HG03457 (cell line): ENCODE measurements at regions not wholly inside any gene's neighbourhood (a gene's known extent, or its start where the extent isn't known, plus 50 kb on each side); places are given as distances from the start of the nearest gene placed in this dataset.

Experiments used
- ATAC-seq: cut with Tn5 transposase; IDR thresholded peaks from one replicate; pipeline ENCODE4 v1.9.1; 2021; ENCODE audit warnings: moderate number of reproducible peaks; ENCODE audit not compliant: unreplicated experiment

DNA sequence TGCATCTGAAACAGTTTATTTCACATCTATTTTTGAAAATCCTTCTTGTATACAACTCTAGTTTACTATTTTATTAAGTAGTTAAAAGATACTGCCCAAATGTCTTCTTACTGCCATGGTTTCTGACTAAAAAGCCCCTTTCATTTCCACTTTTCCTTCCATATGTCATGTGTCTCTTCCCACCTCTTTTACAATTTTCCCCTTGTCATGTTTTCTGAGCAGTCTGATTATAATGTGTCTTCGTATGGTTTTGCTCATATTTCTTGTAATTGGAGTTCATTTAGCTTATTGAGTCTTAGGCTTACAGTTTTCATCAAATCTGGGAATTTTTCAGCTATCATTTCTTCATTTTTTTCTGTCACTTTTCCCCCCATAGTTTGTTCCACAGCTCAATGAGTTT is 813.9 kb upstream of the GYPC start:
- no peak for ATAC-seq

DNA sequence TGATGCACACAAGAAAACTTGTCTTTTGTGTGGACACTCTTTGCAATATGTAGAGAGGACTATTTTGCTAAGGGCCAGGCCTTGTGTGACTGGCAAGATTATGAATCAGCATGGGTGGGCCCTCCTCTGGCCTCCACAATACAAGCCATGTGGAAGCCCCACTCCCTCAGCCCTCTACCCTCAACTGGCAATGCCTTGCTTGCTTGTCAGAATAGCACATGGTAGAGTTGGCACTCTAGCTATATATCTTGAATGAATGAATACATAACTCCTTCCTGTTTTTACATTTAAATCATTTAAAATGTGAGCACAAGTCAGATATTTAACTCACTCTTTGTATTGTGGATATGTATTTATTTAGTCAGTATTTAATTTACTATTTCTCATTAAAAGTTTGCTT is 805.4 kb upstream of the GYPC start:
- no peak for ATAC-seq

DNA sequence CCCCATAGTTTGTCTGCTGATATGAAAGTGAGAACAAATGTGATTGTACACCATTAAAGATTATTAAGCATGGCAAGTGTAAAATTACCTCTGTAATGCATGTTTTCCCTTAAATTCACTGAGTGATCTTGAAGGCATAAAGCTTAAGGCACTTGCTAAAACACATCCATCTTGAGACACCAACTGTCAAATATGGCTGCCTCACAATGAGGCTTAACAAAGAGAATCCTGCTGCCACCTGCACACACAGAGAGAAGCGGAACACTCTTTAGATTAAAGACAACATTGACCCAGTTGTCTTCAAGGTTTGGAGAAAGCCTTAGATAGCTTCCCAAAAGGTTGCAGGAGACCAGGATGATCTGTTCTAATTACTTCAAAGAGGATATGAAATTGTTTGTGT is 803.6 kb upstream of the GYPC start:
- ATAC-seq = no peak

DNA sequence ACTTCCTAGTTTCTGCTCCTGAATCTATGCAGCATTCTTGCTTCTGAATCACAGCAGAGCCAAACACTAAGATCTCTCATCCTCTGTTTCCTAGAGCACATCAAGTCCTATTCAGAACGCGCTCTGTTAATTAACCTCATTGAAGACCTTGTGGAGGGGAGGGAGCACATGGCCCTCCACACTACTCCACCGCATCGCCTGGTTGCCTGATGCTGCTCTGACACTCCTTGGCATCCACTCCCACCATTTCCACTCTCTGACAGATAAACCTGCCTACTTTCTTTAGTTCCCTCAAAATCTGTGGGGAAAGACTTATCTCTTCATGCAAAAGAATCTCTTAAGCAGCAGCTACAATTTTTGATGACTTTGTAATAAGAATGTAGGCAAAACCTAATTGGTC is 802.3 kb upstream of the GYPC start:
- ATAC-seq = no peak

DNA sequence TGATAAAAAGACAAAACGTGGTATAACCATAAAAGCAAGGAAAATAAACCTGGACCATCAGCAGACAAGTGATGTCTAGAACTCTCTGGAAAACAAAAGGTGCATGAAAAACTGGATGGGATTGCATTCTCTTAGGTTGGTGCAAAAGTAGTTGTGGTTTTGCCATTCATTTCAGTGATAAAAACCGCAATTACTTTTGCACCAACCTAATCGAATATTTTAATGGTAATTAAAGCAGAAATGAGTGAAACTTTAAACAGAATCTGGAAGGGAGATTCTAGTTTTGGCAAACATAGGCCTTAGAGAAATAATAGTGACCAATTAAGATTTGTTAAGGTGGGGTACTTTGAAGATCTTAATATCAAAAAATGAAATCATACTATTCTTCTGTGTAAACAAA is 800.8 kb upstream of the GYPC start:
- ATAC-seq = no peak

DNA sequence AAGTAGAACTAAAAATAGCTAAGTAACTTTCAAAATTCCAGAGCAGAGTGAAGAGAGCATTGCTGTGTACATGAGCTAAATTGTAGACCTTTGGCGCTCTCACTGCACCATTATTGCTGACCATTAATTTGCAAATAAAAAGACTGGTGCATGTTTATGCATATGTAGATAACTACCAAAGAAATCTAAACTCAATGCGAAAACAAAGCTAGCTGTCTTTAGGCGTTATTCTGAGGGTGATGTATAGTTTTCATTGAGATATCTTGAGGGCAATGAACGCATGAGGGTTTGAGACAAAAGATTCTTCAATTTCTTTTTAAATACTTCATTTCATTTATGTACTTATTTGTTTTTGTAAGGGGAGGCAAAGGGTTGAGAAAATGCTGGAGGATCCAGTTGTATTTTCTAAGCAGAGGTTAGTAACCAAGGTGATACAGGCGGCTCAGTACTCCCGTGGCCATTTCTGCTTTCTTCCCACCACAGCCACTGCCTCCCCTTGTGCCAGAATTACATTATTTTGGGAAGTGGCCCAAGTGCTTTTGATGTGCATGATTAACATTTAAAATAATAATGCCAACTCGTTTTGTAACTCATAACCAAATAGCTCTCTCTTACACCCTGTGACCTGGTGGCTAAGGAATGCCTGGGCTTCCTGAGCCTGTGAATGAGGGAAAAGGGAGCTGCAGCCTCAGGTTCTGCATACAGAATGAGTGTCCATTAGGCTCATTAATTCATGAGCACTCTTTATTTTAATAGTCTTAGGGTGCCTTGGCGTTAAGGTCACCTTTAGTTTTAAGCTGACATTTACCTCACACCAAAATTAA is 797.8 kb upstream of the GYPC start:
- ATAC-seq = no peak

DNA sequence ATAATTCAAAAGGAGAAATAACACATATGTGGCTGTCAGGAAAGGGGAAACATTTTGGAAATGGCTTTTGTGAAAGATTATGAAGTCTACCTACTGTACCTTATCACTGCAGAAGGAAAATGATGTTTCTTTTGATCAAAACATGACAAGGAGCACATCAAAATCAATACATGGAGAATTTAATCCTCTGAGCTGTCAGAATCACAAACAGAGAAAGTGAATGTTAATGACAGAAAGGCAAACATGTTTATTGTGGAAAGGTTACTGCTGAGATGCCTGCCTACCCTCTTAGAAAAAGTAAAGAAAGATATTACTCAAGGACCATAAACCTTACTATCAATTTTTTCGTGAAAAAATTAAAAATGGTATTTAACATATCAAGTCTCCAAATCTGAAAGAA is 794.5 kb upstream of the GYPC start:
- ATAC-seq = no peak

DNA sequence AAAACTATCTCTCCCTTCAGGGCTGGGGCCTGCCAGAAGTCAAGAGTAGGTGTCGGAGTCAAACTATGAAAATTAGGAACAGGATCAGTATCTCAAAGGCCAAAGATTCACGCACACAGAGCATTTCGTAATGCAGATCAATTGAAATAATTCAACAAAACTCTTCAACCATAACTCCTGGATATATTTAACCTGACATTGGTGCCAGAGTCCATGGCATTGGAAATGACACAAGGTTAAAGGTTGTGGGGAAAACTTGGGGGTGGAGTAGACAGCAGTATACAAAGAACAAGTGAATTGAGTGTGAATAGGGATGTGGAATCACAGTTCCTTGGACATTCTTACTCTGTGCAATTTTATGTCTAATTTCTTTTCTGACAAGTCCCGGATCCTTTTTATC is 788.0 kb upstream of the GYPC start:
- ATAC-seq = no peak

DNA sequence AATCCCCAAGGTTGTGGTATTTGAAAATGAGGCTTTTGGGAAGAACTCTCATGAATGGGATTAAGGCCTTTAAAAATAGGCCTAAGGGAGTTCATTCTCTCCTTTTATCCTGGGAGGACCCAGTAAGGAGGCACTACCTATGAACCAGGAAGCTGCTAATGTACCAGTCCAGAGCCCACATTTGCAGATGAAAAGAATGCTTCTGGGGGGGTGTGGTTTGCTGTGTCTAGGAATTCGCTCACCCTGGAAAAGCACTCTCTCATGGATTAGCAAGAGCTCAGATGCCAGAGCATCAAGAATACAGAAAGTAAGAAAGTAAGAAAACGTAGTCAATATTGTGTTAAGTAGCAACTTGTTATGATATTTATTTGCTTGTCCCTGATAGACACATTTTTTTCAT is 785.7 kb upstream of the GYPC start:
- ATAC-seq = no peak

DNA sequence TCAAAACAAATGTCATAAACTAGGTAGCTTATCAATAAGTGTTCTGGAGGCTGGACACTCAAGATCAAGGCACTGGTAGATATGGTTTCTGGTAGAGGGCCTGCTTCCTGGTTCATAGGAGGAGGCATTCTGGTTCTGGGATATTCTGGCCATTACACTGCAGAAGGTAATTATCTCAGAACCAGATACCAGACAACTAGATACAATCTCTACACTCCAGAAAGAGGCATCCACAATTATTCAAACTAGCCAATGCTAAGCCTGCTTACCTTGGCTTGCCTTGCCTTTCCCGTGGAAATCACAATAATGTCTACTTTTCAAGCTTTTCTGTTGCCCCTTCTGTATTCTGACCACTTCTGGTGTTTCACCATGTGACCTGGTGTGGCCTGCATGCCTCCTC is 785.2 kb upstream of the GYPC start:
- ATAC-seq = no peak

DNA sequence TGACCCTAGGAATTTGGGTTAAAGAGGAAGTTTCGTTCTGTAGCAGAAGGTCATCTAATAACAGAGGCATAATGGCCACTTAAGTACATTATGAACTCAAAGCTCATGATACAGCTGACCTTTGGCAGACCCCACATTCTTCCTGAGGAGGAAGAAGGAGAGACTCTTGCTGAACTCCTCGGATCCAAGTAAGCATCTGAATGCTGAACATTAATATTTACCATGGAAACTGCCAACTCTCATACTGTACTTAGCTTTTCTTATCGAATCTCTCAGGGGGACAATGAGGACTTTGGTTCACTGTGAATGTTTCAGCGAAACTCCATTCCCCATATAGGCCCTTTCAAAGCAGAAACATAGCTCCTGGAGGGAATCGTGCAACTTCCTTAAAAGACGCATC is 781.4 kb upstream of the GYPC start:
- no peak for ATAC-seq

DNA sequence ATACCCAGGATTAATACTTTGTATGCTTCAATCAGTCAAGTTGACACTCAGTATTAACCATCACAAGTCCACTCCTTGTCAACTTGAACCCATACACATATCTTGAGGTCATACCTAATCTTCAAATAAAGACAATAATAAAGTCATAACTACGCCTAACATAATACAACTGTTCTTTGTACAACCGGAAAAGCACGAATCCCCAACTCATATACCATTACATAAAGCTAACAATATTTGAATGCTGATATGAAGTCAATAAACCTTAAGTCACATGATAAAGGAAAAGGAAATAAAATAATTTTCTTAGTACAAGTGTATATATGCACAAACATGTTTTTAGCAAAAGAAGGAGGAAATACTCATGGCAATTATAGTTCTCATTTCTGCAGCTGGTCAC is 770.6 kb upstream of the GYPC start:
- no peak for ATAC-seq

DNA sequence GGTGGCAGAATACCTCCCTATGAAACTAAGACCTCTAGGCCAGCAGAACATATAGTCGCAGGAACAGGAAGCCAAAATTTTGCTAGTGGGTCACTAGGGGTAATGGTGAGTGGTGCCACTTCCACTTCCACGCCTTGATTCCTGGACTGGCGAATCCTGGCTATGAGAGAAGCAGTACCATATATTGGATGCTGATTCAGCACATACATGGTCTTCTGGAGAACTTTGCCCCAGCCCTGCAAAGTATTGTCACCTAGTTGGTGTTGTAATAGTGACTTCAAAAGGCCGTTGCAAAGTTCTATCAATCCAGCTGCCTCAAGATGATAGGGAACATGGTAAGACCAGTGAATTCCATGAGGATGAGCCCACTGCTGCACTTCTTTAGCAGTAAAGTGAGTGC is 769.8 kb upstream of the GYPC start:
- no peak for ATAC-seq

DNA sequence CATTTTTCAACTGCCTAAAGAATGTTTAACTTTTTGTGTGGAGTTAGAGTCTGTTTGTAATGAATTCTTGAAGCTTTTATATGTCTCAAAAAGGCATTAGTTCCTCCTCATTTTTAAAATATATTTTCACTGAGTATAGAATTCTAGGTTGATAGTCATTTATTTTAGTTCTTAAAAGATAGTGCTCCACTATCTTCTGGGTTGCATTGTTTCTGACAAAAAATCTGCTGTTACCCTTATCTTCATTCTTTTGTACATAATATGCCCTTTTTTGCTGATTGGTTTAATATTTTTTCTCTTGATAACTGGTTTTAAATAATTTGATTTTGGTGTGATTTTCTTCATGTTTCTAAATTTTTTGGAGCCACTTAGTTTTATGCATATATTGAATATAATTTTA is 754.7 kb upstream of the GYPC start:
- no peak for ATAC-seq

DNA sequence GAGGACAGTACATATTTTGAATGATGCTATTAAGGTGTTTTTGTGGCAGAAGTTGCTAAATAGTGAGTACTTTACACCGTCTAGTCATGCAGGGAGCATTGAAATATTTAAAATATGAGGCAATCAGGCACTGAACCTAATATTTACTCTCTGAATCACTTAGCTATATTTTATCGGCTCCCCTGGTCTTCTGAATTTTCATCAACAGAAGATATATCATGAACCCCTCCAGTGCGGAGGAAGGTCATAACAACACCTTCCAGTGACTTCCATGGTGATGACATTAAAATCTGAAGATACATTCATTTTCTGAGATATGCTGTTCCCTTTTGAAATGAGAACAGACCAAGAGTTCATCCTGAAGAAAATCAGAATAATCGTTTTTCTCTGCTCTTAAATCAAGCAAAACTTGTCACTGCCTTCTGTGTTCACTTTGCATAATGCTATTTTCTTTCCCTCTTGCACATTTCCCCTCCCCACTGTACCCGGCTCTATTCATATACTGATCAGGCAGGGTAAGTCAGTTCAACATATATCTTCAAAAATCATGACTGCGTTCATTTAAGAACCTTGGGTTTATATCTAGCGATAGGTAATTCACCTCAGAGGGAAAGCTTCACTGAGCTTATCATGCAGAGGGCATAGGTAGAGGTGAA is 729.9 kb upstream of the GYPC start:
- ATAC-seq = no peak

DNA sequence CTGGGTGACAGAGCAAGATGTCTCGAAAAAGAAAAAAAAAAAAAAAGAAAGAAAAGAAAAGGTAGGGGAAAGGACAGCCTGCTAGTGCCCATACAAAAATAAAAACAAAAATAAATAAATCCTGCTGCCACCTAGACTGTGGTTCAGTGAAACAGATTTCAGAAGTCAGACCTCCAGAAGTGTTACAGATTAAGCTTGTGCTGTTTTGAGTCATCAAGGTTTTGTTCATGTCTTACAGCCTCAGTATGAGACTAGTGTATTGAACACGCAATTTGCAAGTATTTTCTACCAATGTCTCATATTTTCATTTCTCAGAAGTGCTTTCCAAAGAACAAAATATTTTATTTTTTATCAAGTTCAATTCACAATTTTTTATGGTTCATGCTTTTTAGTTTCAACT is 720.4 kb upstream of the GYPC start:
- ATAC-seq = no peak

DNA sequence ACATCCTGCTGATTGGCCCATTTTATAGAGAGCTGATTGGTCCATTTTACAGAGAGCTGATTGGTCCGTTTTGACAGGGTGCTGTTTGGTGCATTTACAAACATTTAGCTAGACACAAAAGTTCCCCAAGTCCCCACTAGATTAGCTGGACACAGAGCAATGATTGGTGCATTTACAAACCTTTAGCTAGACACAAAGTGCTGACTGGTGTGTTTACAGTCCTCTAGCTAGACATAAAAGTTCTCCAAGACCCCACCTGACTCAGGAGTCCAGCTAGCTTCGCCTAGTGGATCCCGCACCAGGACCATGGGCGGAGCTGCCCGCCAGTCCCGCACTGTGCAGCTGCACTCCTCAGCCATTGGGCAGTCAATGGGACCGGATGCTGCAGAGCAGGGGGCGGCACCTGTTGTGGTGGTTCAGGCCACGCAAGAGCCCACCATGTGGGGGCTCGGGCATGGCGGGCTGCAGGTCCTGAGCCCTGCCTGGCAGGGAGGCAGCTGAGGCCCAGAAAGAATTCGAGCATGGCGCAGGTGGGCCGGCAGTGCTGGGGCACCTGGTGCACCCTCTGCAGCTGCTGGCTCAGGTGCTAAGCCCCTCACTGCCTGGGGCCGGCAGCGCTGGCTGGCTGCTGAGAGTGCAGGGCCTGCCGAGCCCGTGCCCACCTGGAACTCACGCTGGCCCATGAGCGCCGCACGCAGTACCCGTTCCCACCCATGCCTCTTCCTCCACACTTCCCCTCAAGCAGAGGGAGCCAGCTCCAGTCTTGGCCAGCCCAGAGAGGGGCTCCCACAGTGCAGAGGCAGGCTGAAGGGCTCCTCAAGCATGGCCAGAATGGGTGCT is 713.2 kb upstream of the GYPC start:
- ATAC-seq = no peak

DNA sequence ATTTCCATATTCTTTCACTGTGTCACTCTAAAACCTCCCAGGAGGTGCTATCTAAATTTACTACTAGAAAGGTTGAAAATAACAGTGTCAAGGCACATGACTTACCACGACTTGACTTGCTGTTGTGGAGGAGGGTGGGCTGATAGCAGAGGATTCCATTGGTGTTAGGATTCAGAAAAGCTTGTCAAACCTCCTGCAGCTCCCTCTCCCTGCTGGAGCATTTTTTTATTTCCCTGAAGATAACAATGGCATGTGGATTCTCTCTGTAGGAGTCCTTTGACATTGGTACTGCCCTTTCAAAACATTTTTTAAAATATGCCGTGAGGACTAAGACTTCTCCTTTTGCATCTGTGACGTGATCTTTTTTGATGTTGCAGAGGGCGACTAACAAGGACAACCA is 696.9 kb upstream of the GYPC start:
- no peak for ATAC-seq

DNA sequence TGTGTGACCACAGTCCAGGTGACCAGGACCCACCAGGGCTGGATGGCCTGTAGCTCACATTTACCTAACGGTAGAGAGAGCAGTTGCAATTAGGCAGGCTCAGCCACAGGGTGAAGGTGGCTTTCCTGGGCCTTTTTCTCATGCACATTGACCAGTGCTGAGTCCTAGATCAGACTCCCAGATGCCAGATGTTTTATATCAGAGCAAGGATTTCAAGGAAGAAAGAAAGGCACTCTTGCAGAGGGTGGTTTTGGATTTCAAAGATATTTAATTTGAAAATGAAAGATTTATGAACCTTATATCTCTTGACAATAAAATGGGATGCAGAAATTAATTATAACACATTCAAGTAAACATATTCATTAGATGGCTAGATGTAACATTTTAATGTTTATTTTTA is 694.2 kb upstream of the GYPC start:
- ATAC-seq = no peak

DNA sequence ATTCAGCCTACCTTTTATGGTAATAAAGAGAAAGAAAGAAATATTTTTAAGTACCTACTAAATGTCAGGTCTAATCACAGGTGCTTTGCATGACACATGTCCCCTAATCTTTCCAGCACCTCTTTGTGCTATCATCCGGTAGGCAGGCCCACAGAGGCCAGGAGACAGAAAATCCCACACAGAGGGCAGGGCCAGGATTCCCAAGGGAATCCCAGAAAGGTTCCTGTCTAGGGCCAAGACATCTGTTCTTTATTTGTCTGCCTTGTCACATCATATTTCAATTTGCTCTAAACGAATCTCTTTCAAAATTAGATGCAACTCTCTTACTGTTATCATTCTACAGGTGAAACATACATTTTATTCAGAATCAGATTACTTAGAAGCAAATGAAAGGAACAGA is 676.1 kb upstream of the GYPC start:
- ATAC-seq = no peak

DNA sequence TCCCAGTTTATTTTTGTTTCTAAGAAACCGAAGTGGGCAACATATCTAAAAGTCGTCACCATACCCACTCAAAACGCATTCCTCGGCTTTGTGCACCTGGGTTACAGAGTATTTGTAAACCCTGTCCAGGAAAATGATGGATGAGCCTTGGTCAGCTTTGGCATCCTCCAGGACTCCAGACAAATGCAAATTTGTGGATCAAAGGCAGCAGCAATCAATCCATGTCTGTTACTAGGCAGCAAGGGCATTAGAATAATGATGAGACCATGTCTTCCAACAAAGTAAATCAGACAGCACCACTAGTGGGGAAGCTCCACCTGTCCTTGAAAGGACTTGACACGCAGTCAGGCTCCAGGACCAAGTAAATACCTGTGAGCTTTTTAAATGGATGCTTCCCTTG is 672.6 kb upstream of the GYPC start:
- ATAC-seq = no peak

DNA sequence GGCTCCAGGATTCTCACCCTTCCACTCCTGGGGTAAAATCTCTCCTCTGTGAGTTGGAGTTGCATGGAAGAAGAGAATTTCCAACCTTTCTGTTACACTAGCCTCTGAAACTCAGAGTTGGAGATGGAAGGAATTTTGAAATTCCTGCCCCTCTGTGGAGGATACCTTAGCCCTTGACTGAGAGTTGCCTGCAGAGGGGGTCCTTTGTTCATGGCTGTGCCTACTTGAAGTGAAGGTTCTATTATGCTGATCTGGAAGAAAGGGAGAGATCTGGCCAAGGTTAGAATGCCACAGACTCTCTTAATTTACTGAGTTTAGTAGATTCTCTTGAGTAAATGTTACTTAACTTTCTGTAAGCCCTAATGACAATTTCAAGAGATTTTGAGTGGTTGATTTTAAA is 626.6 kb upstream of the GYPC start:
- ATAC-seq = no peak
